Endothelial cell of umbilical vein (primary cell): ENCODE measurements at regions not wholly inside any gene's neighbourhood (a gene's known extent, or its start where the extent isn't known, plus 50 kb on each side); places are given as distances from the start of the nearest gene placed in this dataset.

Source experiments
- BruUV-seq: library from RNA; stranded (reverse); fragments of 400-500 nt; replicated peaks from 2 replicates; lab custom pipeline; 2021; lab: Mats Ljungman, UMichigan
- CTCF ChIA-PET: fragments of 300-600, 350-600 bp; sonication (Branson Sonifier 250); formaldehyde crosslinking; loops from one replicate; lab custom pipeline; 2021; ENCODE audit warnings: antibody characterized with exemption, inconsistent platforms; lab: Charles Lee
- POLR2A ChIA-PET: fragments of 300-600, 350-600 bp; sonication (Branson Sonifier 250); formaldehyde crosslinking; loops from one replicate; lab custom pipeline; 2021; ENCODE audit warnings: antibody characterized with exemption, inconsistent platforms; lab: Charles Lee
- DNase-seq: peaks from one replicate; pipeline ENCODE4 v3.0.0-alpha.2; 2011; ENCODE audit warnings: low read depth, low spot score
- FAIRE-seq: peaks from 2 replicates; lab custom pipeline; 2011; peaks lifted over from hg19 to GRCh38; lab: Jason Lieb, UNC
- H2AFZ ChIP-seq: 2 replicates; pipeline ENCODE4 v1.6.0; 2012; ENCODE audit warnings: low read depth, low read length, control low read depth, inconsistent platforms
- H3K27ac ChIP-seq: 2 replicates; pipeline ENCODE4 v1.5.1; 2011; ENCODE audit warnings: low read depth, mild to moderate bottlenecking, control low read depth, low read length, moderate library complexity; ENCODE audit not compliant: insufficient read depth
- H3K27me3 ChIP-seq, 2 experiments: 2 replicates each; pipeline versions ENCODE4 v1.6.0 to v1.6.1; 2011; ENCODE audit warnings: low read length in 2 of 2, mixed read lengths in 1 of 2; ENCODE audit not compliant: control insufficient read depth in 2 of 2, insufficient read depth in 2 of 2
- H3K36me3 ChIP-seq, 2 experiments: 2 replicates in 1 of 2; 3 replicates in 1 of 2; pipeline ENCODE4 v1.5.1; 2011; ENCODE audit warnings: low read length in 2 of 2, mild to moderate bottlenecking in 1 of 2, moderate library complexity in 1 of 2; ENCODE audit not compliant: control insufficient read depth in 2 of 2, insufficient read depth in 2 of 2; ENCODE audit errors: extremely low read depth in 1 of 2
- H3K4me1 ChIP-seq: 3 replicates; pipeline ENCODE4 v1.5.1; 2011; ENCODE audit warnings: mild to moderate bottlenecking, low read length; ENCODE audit not compliant: control insufficient read depth, insufficient read depth; ENCODE audit errors: extremely low read depth
- H3K4me2 ChIP-seq: 2 replicates; pipeline ENCODE4 v1.6.1; 2011; ENCODE audit warnings: low read length, control low read depth, mixed read lengths; ENCODE audit not compliant: insufficient read depth
- H3K4me3 ChIP-seq, 3 experiments: fragments of 200-600 bp in 1 of 3; sonication (generic), shearing (Covaris generic) in 1 of 3; replicated peaks in 1 of 3; 2 replicates each; pipeline ENCODE4 v1.5.1; 2011 to 2016; ENCODE audit warnings: control low read depth in 3 of 3, low read length in 3 of 3, mild to moderate bottlenecking in 2 of 3, inconsistent platforms in 1 of 3, low read depth in 1 of 3, moderate library complexity in 1 of 3; ENCODE audit not compliant: insufficient read depth in 1 of 3
- H3K79me2 ChIP-seq: 2 replicates; pipeline ENCODE4 v1.6.0; 2012; ENCODE audit warnings: low read length, inconsistent platforms; ENCODE audit not compliant: control insufficient read depth, insufficient read depth
- H3K9ac ChIP-seq: replicated peaks from 2 replicates; pipeline ENCODE3; 2011; ENCODE audit warnings: low read length, control low read depth; ENCODE audit not compliant: insufficient read depth; ENCODE audit errors: extremely low read depth
- H3K9me1 ChIP-seq: replicated peaks from 3 replicates; pipeline ENCODE4 v1.6.0; 2011; ENCODE audit warnings: mild to moderate bottlenecking, low read length; ENCODE audit not compliant: control insufficient read depth, insufficient read depth; ENCODE audit errors: extremely low read depth
- H3K9me3 ChIP-seq: replicated peaks from 2 replicates; pipeline ENCODE4 v1.5.1; 2012; ENCODE audit warnings: low read length, inconsistent platforms; ENCODE audit not compliant: control insufficient read depth, insufficient read depth
- H4K20me1 ChIP-seq: replicated peaks from 2 replicates; pipeline ENCODE3; 2011; ENCODE audit warnings: mild to moderate bottlenecking, low read length; ENCODE audit not compliant: control insufficient read depth, insufficient read depth; ENCODE audit errors: extremely low read depth
- EZH2 ChIP-seq: IDR thresholded peaks from 2 replicates; pipeline ENCODE4 v1.6.1; 2012; ENCODE audit warnings: borderline replicate concordance, low read depth, mild to moderate bottlenecking, moderate library complexity, low read length, inconsistent platforms; ENCODE audit not compliant: severe bottlenecking
- FOS ChIP-seq: IDR thresholded peaks from 2 replicates; pipeline ENCODE4 v1.6.1; 2011; ENCODE audit warnings: mild to moderate bottlenecking, low read length, moderate library complexity, borderline replicate concordance; ENCODE audit not compliant: insufficient read depth
- GATA2 ChIP-seq: IDR thresholded peaks from 2 replicates; pipeline ENCODE4 v1.7.0; 2011; ENCODE audit warnings: low read depth, mild to moderate bottlenecking, moderate library complexity, mixed read lengths, low read length; ENCODE audit not compliant: insufficient read length, insufficient read depth
- JUN ChIP-seq: IDR thresholded peaks from 2 replicates; pipeline ENCODE4 v1.6.1; 2011; ENCODE audit warnings: borderline replicate concordance, low read depth; ENCODE audit not compliant: insufficient read length, insufficient read depth
- MYC ChIP-seq: IDR thresholded peaks from one replicate; pipeline ENCODE4 v1.6.1; 2011; ENCODE audit warnings: mild to moderate bottlenecking, low read depth, low read length
- POLR2A ChIP-seq: IDR thresholded peaks from 2 replicates; pipeline ENCODE4 v1.6.1; 2012; ENCODE audit warnings: low read depth, mild to moderate bottlenecking, control low read depth, low read length
- POLR2AphosphoS5 ChIP-seq: IDR thresholded peaks from 2 replicates; pipeline ENCODE4 v1.6.1; 2012; ENCODE audit warnings: low read depth, mild to moderate bottlenecking, control low read depth, low read length, moderate library complexity; ENCODE audit not compliant: insufficient read depth
- dilution Hi-C: fragments of 300-500 bp; cut with MboI; formaldehyde crosslinking; loops from one replicate; pipeline ENCODE4 v1.15.0; 2019; ENCODE audit warnings: low sequenced_read_pairs; ENCODE audit not compliant: extremely low pct_ligation_motif_present
- intact Hi-C: fragments of 100-400 bp; cut with micrococcal nuclease; formaldehyde crosslinking; loops from one replicate; pipeline ENCODE4 v1.10.0; 2022
- TF ChIP-seq, protein P1 (sequence below): IDR thresholded peaks from 2 replicates; pipeline ENCODE4 v1.6.1; 2011; ENCODE audit not compliant: insufficient read depth, insufficient read length
- TF ChIP-seq, protein P2 (sequence below), 2 donors: IDR thresholded peaks; 1 replicate in 1 of 2; 2 replicates in 1 of 2; pipeline ENCODE4 v1.5.1; 2011; ENCODE audit warnings: low read length in 2 of 2, mild to moderate bottlenecking in 2 of 2, moderate library complexity in 2 of 2, control low read depth in 1 of 2, inconsistent platforms in 1 of 2, low read depth in 1 of 2; ENCODE audit not compliant: insufficient read depth in 1 of 2; ENCODE audit errors: extremely low read depth in 1 of 2

- TF ChIP-seq MYC (no peak), FOS (no peak), GATA2 (no peak), JUN (no peak), EZH2 (no peak), POLR2A (no peak), POLR2AphosphoS5 (no peak)
- TF ChIP-seq, protein P1, sequence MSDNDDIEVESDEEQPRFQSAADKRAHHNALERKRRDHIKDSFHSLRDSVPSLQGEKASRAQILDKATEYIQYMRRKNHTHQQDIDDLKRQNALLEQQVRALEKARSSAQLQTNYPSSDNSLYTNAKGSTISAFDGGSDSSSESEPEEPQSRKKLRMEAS = no peak
- TF ChIP-seq, protein P2, sequence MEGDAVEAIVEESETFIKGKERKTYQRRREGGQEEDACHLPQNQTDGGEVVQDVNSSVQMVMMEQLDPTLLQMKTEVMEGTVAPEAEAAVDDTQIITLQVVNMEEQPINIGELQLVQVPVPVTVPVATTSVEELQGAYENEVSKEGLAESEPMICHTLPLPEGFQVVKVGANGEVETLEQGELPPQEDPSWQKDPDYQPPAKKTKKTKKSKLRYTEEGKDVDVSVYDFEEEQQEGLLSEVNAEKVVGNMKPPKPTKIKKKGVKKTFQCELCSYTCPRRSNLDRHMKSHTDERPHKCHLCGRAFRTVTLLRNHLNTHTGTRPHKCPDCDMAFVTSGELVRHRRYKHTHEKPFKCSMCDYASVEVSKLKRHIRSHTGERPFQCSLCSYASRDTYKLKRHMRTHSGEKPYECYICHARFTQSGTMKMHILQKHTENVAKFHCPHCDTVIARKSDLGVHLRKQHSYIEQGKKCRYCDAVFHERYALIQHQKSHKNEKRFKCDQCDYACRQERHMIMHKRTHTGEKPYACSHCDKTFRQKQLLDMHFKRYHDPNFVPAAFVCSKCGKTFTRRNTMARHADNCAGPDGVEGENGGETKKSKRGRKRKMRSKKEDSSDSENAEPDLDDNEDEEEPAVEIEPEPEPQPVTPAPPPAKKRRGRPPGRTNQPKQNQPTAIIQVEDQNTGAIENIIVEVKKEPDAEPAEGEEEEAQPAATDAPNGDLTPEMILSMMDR (IDR thresholded peaks at IDR 0.05; ENCODE audit: extremely low read depth in 1 of 2, insufficient read depth in 1 of 2, low read depth in 1 of 2, low read length in 2 of 2) = no peak
- H3K27me3 ChIP-seq = no peaks in the 10 kb centered on the region
- intact Hi-C loops (no loop called here), dilution Hi-C loops (no loop called here)
- no peak overlapping the region for H2AFZ ChIP-seq
- ChIA-PET CTCF (no interaction called here), POLR2A (no interaction called here)
- no peaks in the 10 kb centered on the region for H3K36me3 ChIP-seq
- H3K4me2 ChIP-seq = no peak overlapping the region
- no peaks in the 10 kb centered on the region for H4K20me1 ChIP-seq
- DNase-seq (no peak), FAIRE-seq (no peak)
- H3K9me3 ChIP-seq = no peaks in the 10 kb centered on the region
- no peak overlapping the region for H3K27ac ChIP-seq
- no peaks in the 10 kb centered on the region for H3K4me1 ChIP-seq
- H3K9me1 ChIP-seq = no peaks in the 10 kb centered on the region
- H3K9ac ChIP-seq = no peak overlapping the region
- no peaks in the 10 kb centered on the region for H3K79me2 ChIP-seq
- BruUV-seq = no TSS peak
- H3K4me3 ChIP-seq = no peak overlapping the region
Measured at GRCh38 chr3:21062831-21063294, 688.1 kb downstream of the ZNF385D start.
